ENCODE measurements at regions not wholly inside any gene's neighbourhood (a gene's known extent, or its start where the extent isn't known, plus 50 kb on each side); places are given as distances from the start of the nearest gene placed in this dataset.

DNA sequence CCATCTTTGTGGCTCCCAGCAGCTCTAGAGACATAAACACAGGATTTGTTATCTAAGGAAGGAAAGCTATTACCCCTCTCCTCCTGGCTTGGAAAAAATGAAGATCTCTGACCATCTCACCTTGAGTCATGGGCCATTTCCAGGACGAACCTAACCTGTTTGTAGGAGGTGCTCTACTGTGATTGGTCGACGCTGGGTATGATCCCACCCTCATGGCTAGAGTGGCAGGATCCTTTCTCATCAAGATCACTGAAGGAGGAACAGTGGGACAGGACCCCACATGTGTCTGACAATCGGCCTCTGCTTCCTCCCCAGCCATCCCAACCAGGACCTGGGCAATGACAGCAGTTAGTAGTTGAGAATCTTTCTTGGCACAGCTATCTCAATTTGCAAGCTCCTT lies 144.1 kb downstream of the EMX2 start:
- Histone ChIP-seq H3K4me2 (ENCODE audit: low read length) (no peak overlapping the region), H3K4me3 (replicated peaks in 1 of 2; ENCODE audit: low read depth in 1 of 2, low read length in 2 of 2) (no peak overlapping the region), H4K20me1 (ENCODE audit: insufficient read depth) (no peaks in the 10 kb centered on the region), H3K79me2 (ENCODE audit: insufficient read depth, low read length) (no peaks in the 10 kb centered on the region), H3K9me3 (ENCODE audit: control insufficient read depth in 1 of 2, insufficient read depth in 1 of 2, low read depth in 1 of 2, low read length in 2 of 2) (no peaks in the 10 kb centered on the region), H3K9ac (ENCODE audit: low read length) (no peak overlapping the region), H3K36me3 (ENCODE audit: control insufficient read depth in 1 of 2, insufficient read depth in 2 of 2, low read length in 2 of 2) (no peaks in the 10 kb centered on the region), H3K27me3 (ENCODE audit: insufficient read depth, low read length) (peaks cover 6% of the 10 kb centered on the region; the same call in 1 of the 2 replicates), H3K27ac (ENCODE audit: low read depth, low read length) (no peak overlapping the region), H2AFZ (ENCODE audit: low read depth, low read length, poor library complexity, severe bottlenecking) (no peak overlapping the region), H3K4me1 (ENCODE audit: control insufficient read depth in 1 of 2, insufficient read depth in 2 of 2, low read length in 2 of 2) (peaks cover 2 to 9% of the 10 kb centered on the region in 2 experiments; a peak in 1 of 4 replicates), H3K9me2 (ENCODE audit: insufficient read depth) (no peaks in the 10 kb centered on the region)
- TF ChIP-seq CBX3 (IDR thresholded peaks at IDR 0.05; ENCODE audit: low read depth) (no peak), ZFX (IDR thresholded peaks at IDR 0.05) (no peak), RAD21 (IDR thresholded peaks at IDR 0.05; ENCODE audit: low read depth) (no peak), TCF7L2 (IDR thresholded peaks at IDR 0.05; ENCODE audit: borderline replicate concordance, extremely low read depth, insufficient read depth, insufficient read length) (no peak), ELF1 (IDR thresholded peaks at IDR 0.05; ENCODE audit: borderline replicate concordance, low read depth) (no peak), CEBPB (IDR thresholded peaks at IDR 0.05; ENCODE audit: low read depth) (no peak), POLR2A (IDR thresholded peaks at IDR 0.05; ENCODE audit: borderline replicate concordance, extremely low read depth, insufficient read depth, insufficient read length) (no peak), EZH2phosphoT487 (IDR thresholded peaks at IDR 0.05; ENCODE audit: borderline replicate concordance) (no peak), FOSL1 (IDR thresholded peaks at IDR 0.05; ENCODE audit: low read depth) (no peak), YY1 (IDR thresholded peaks at IDR 0.05; ENCODE audit: extremely low read depth, insufficient replicate concordance, low read depth, low read length) (no peak), SRF (IDR thresholded peaks at IDR 0.05; ENCODE audit: low read depth) (no peak), POLR2AphosphoS5 (IDR thresholded peaks at IDR 0.05; ENCODE audit: low read depth, low read length) (no peak), EGR1 (IDR thresholded peaks at IDR 0.05; ENCODE audit: low read depth) (no peak), JUND (IDR thresholded peaks at IDR 0.05) (no peak)
- TF ChIP-seq, protein P1, sequence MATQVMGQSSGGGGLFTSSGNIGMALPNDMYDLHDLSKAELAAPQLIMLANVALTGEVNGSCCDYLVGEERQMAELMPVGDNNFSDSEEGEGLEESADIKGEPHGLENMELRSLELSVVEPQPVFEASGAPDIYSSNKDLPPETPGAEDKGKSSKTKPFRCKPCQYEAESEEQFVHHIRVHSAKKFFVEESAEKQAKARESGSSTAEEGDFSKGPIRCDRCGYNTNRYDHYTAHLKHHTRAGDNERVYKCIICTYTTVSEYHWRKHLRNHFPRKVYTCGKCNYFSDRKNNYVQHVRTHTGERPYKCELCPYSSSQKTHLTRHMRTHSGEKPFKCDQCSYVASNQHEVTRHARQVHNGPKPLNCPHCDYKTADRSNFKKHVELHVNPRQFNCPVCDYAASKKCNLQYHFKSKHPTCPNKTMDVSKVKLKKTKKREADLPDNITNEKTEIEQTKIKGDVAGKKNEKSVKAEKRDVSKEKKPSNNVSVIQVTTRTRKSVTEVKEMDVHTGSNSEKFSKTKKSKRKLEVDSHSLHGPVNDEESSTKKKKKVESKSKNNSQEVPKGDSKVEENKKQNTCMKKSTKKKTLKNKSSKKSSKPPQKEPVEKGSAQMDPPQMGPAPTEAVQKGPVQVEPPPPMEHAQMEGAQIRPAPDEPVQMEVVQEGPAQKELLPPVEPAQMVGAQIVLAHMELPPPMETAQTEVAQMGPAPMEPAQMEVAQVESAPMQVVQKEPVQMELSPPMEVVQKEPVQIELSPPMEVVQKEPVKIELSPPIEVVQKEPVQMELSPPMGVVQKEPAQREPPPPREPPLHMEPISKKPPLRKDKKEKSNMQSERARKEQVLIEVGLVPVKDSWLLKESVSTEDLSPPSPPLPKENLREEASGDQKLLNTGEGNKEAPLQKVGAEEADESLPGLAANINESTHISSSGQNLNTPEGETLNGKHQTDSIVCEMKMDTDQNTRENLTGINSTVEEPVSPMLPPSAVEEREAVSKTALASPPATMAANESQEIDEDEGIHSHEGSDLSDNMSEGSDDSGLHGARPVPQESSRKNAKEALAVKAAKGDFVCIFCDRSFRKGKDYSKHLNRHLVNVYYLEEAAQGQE (IDR thresholded peaks at IDR 0.05; ENCODE audit: low read depth), result no peak
- TF ChIP-seq, protein P2, sequence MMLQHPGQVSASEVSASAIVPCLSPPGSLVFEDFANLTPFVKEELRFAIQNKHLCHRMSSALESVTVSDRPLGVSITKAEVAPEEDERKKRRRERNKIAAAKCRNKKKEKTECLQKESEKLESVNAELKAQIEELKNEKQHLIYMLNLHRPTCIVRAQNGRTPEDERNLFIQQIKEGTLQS (IDR thresholded peaks at IDR 0.05), result no peak
- TF ChIP-seq, protein P3, sequence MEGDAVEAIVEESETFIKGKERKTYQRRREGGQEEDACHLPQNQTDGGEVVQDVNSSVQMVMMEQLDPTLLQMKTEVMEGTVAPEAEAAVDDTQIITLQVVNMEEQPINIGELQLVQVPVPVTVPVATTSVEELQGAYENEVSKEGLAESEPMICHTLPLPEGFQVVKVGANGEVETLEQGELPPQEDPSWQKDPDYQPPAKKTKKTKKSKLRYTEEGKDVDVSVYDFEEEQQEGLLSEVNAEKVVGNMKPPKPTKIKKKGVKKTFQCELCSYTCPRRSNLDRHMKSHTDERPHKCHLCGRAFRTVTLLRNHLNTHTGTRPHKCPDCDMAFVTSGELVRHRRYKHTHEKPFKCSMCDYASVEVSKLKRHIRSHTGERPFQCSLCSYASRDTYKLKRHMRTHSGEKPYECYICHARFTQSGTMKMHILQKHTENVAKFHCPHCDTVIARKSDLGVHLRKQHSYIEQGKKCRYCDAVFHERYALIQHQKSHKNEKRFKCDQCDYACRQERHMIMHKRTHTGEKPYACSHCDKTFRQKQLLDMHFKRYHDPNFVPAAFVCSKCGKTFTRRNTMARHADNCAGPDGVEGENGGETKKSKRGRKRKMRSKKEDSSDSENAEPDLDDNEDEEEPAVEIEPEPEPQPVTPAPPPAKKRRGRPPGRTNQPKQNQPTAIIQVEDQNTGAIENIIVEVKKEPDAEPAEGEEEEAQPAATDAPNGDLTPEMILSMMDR (IDR thresholded peaks at IDR 0.05 in 2 of 3, conservative IDR thresholded peaks at IDR 0.05 in 1 of 3; ENCODE audit: borderline replicate concordance in 1 of 3, insufficient read depth in 1 of 3, low read depth in 2 of 3, low read length in 2 of 3), result no peak
- DNase-seq (ENCODE audit: low read depth, low spot score) (peak; percentile 26), ATAC-seq (peak; percentile 73)
- intact Hi-C loops (cut with micrococcal nuclease), result no loop called here
- CTCF ChIA-PET, result interaction anchor here (1.3 kb wide), 1 partner anchor 244 kb away, joined by 3 read pairs; no protein-coding TSS in a partner anchor
- POLR2A ChIA-PET, result no interaction called here
- BruUV-seq (replicated peaks), result no TSS peak
- RAD21 ChIA-PET (ENCODE audit: low non-redundant PET in 1 of 2, low total read pairs in 2 of 2, uncharacterized antibody in 2 of 2, unreplicated experiment in 2 of 2), result no interaction called here
